Loucy (cell line): ENCODE measurements at regions not wholly inside any gene's neighbourhood (a gene's known extent, or its start where the extent isn't known, plus 50 kb on each side); places are given as distances from the start of the nearest gene placed in this dataset.

Experiments
- H2AFZ ChIP-seq: fragments of 200-600 bp; sonication (generic); 2 replicates; pipeline ENCODE4 v1.6.0; 2016; ENCODE audit warnings: antibody characterized with exemption, mild to moderate bottlenecking, low read length, moderate library complexity
- H3F3A ChIP-seq: fragments of 200-600 bp; 2 replicates; pipeline ENCODE4 v1.6.0; 2016; ENCODE audit warnings: antibody characterized with exemption, low read depth, mild to moderate bottlenecking
- H3K27me3 ChIP-seq: fragments of 200-600 bp; sonication (generic); 2 replicates; pipeline ENCODE4 v1.6.1; 2014; ENCODE audit warnings: low read length, mild to moderate bottlenecking; ENCODE audit not compliant: insufficient read depth, poor library complexity, severe bottlenecking
- H3K36me3 ChIP-seq: fragments of 200-600 bp; sonication (generic); 2 replicates; pipeline ENCODE4 v1.6.1; 2016; ENCODE audit warnings: low read length; ENCODE audit not compliant: insufficient read depth
- H3K4me1 ChIP-seq: fragments of 200-600 bp; sonication (generic); 2 replicates; pipeline ENCODE4 v1.5.1; 2014; ENCODE audit warnings: low read length, mild to moderate bottlenecking; ENCODE audit not compliant: insufficient read depth, poor library complexity, severe bottlenecking
- H3K4me2 ChIP-seq: fragments of 200-600 bp; sonication (generic); 2 replicates; pipeline ENCODE4 v1.6.0; 2014; ENCODE audit warnings: antibody characterized with exemption, low read length, low read depth, mild to moderate bottlenecking; ENCODE audit not compliant: poor library complexity, severe bottlenecking
- H3K4me3 ChIP-seq: fragments of 200-600 bp; sonication (generic); 2 replicates; pipeline ENCODE4 v1.5.1; 2014; ENCODE audit warnings: low read length, mild to moderate bottlenecking, mixed read lengths; ENCODE audit not compliant: poor library complexity, severe bottlenecking
- H3K79me2 ChIP-seq: fragments of 200-600 bp; sonication (generic); 2 replicates; pipeline ENCODE4 v1.6.1; 2014; ENCODE audit warnings: low read length; ENCODE audit not compliant: insufficient read depth
- H3K9ac ChIP-seq: fragments of 200-600 bp; sonication (generic); 2 replicates; pipeline ENCODE4 v1.6.0; 2014; ENCODE audit warnings: mild to moderate bottlenecking, low read depth, low read length, moderate library complexity; ENCODE audit not compliant: poor library complexity, severe bottlenecking
- H3K9me2 ChIP-seq: fragments of 200-600 bp; sonication (generic); replicated peaks from 2 replicates; pipeline ENCODE4 v1.6.1; 2016; ENCODE audit warnings: low read depth, low read length, mixed read lengths
- H3K9me3 ChIP-seq: fragments of 200-600 bp; sonication (generic); 2 replicates; pipeline ENCODE4 v1.6.1; 2014; ENCODE audit warnings: mild to moderate bottlenecking, antibody characterized with exemption, low read length, low read depth; ENCODE audit not compliant: insufficient read depth
- H4K20me1 ChIP-seq: fragments of 200-600 bp; sonication (generic); 2 replicates; pipeline ENCODE4 v1.6.0; 2014; ENCODE audit warnings: antibody characterized with exemption, low read length, mild to moderate bottlenecking; ENCODE audit not compliant: insufficient read depth, poor library complexity, severe bottlenecking
- EZH2phosphoT487 ChIP-seq: fragments of 200-600 bp; IDR thresholded peaks from 2 replicates; pipeline ENCODE4 v1.6.1; 2018; ENCODE audit warnings: antibody characterized with exemption, mild to moderate bottlenecking, moderate library complexity, borderline replicate concordance
- TF ChIP-seq, protein P1 (sequence below): fragments of 200-600 bp; sonication (generic); conservative IDR thresholded peaks from 2 replicates; pipeline ENCODE4 v1.5.1; 2014; ENCODE audit warnings: mild to moderate bottlenecking, antibody characterized with exemption, low read length

DNA sequence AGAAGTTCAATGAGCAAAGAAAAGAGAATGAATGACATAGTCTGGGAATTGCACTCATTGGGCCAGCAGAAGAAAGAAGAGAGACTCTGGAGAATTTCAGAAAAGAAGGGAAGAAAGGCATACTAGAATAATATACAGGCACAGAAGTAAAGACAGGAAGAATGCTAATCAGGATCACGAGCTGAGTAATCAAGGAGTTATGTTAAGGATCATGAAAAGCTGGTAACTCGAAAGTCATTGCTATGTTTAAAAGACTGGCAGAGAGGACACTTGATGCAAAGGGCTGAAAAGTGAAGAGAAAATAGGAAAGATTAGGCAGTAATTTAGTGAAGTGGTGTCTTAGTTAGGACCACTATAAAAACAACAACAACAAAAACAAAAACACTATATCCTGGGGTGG lies 284.1 kb downstream of the ZBBX start:
- Histone ChIP-seq H3K9me2 (no peaks in the 10 kb centered on the region), H3K9me3 (no peaks in the 10 kb centered on the region), H3K9ac (no peak overlapping the region), H3K4me2 (no peak overlapping the region), H3K36me3 (no peaks in the 10 kb centered on the region), H3F3A (no peaks in the 10 kb centered on the region), H2AFZ (no peak overlapping the region), H3K79me2 (no peaks in the 10 kb centered on the region), H3K4me1 (no peaks in the 10 kb centered on the region), H3K4me3 (no peak overlapping the region), H4K20me1 (no peaks in the 10 kb centered on the region), H3K27me3 (no peaks in the 10 kb centered on the region)
- TF ChIP-seq EZH2phosphoT487 = no peak
- TF ChIP-seq, protein P1, sequence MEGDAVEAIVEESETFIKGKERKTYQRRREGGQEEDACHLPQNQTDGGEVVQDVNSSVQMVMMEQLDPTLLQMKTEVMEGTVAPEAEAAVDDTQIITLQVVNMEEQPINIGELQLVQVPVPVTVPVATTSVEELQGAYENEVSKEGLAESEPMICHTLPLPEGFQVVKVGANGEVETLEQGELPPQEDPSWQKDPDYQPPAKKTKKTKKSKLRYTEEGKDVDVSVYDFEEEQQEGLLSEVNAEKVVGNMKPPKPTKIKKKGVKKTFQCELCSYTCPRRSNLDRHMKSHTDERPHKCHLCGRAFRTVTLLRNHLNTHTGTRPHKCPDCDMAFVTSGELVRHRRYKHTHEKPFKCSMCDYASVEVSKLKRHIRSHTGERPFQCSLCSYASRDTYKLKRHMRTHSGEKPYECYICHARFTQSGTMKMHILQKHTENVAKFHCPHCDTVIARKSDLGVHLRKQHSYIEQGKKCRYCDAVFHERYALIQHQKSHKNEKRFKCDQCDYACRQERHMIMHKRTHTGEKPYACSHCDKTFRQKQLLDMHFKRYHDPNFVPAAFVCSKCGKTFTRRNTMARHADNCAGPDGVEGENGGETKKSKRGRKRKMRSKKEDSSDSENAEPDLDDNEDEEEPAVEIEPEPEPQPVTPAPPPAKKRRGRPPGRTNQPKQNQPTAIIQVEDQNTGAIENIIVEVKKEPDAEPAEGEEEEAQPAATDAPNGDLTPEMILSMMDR = no peak

DNA sequence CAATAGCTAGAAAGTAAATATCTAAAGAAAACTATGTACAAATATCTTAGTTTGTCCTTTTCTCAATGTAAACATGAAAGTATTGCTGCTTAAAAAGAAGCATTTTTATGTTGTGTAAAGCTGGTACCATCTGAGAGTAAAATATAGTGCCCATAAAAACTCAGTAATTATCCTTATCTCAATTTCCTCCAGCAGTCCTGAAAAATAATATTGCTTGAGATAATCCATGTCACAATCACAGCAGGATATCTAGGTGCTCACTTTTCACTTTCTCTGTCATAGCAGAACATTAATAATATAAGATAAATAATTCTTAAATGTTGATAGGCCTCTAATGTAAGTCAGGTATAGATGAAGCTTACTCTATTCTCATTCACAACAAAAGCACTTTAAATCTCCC lies 285.5 kb downstream of the ZBBX start:
- H3K9me3 ChIP-seq = no peaks in the 10 kb centered on the region
- H3F3A ChIP-seq = no peaks in the 10 kb centered on the region
- H3K36me3 ChIP-seq = no peaks in the 10 kb centered on the region
- TF ChIP-seq, protein P1 = no peak
- no peak for TF ChIP-seq EZH2phosphoT487
- H3K27me3 ChIP-seq = no peaks in the 10 kb centered on the region
- H3K9me2 ChIP-seq = no peaks in the 10 kb centered on the region
- H3K4me2 ChIP-seq = no peak overlapping the region
- H3K79me2 ChIP-seq = no peaks in the 10 kb centered on the region
- H2AFZ ChIP-seq = no peak overlapping the region
- H3K4me1 ChIP-seq = no peaks in the 10 kb centered on the region
- no peaks in the 10 kb centered on the region for H4K20me1 ChIP-seq
- H3K9ac ChIP-seq = no peak overlapping the region
- no peak overlapping the region for H3K4me3 ChIP-seq

GRCh38 chr3:167091226-167091625 lies 288.9 kb downstream of the ZBBX start:
- no peak overlapping the region for H2AFZ ChIP-seq
- H3F3A ChIP-seq = no peaks in the 10 kb centered on the region
- no peak overlapping the region for H3K9ac ChIP-seq
- H3K4me2 ChIP-seq = no peak overlapping the region
- no peaks in the 10 kb centered on the region for H3K4me1 ChIP-seq
- H3K79me2 ChIP-seq = no peaks in the 10 kb centered on the region
- H3K9me3 ChIP-seq = no peaks in the 10 kb centered on the region
- H4K20me1 ChIP-seq = no peaks in the 10 kb centered on the region
- H3K36me3 ChIP-seq = no peaks in the 10 kb centered on the region
- TF ChIP-seq, protein P1 = no peak
- TF ChIP-seq EZH2phosphoT487 = no peak
- H3K4me3 ChIP-seq = no peak overlapping the region
- H3K27me3 ChIP-seq = no peaks in the 10 kb centered on the region
- H3K9me2 ChIP-seq = no peaks in the 10 kb centered on the region
